Keratinocyte (primary cell): ENCODE measurements at regions not wholly inside any gene's neighbourhood (a gene's known extent, or its start where the extent isn't known, plus 50 kb on each side); places are given as distances from the start of the nearest gene placed in this dataset.

Experiments
- EZH2 ChIP-seq: IDR thresholded peaks from one replicate; pipeline ENCODE4 v1.6.1; 2012; ENCODE audit warnings: inconsistent platforms, mild to moderate bottlenecking, low read length, moderate library complexity
- TF ChIP-seq, protein P1 (sequence below), 3 experiments: IDR thresholded peaks in 1 of 3; conservative IDR thresholded peaks in 1 of 3; optimal IDR thresholded peaks in 1 of 3; 2 replicates in 2 of 3; 3 replicates in 1 of 3; pipeline versions ENCODE3 to v1.5.1; 2011; ENCODE audit warnings: low read length in 3 of 3, mild to moderate bottlenecking in 3 of 3, moderate library complexity in 2 of 3, control low read depth in 1 of 3, inconsistent platforms in 1 of 3; ENCODE audit not compliant: insufficient read depth in 2 of 3; ENCODE audit errors: extremely low read depth in 1 of 3

DNA sequence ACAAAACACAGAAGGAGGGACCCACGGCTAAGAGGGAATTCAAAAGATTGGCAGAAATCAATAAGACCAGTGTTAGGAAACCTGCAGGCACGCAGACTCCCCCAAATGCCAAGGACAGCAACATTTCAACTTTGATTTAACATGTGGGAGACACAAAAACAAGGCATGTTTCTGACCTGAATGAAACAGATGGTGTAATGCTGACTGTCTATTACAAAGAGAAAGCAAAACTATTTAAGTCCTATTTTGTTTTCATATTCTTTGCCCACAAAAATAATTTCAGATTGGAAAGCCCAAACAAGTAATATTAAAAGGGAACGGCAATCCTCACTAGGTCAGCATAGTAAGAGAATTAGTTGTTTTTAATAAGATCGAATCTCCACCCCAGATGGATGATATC, 107.9 kb downstream of the S1PR1 start:
- TF ChIP-seq, protein P1, sequence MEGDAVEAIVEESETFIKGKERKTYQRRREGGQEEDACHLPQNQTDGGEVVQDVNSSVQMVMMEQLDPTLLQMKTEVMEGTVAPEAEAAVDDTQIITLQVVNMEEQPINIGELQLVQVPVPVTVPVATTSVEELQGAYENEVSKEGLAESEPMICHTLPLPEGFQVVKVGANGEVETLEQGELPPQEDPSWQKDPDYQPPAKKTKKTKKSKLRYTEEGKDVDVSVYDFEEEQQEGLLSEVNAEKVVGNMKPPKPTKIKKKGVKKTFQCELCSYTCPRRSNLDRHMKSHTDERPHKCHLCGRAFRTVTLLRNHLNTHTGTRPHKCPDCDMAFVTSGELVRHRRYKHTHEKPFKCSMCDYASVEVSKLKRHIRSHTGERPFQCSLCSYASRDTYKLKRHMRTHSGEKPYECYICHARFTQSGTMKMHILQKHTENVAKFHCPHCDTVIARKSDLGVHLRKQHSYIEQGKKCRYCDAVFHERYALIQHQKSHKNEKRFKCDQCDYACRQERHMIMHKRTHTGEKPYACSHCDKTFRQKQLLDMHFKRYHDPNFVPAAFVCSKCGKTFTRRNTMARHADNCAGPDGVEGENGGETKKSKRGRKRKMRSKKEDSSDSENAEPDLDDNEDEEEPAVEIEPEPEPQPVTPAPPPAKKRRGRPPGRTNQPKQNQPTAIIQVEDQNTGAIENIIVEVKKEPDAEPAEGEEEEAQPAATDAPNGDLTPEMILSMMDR (optimal IDR thresholded peaks at IDR 0.05 in 1 of 3, IDR thresholded peaks at IDR 0.05 in 1 of 3, conservative IDR thresholded peaks at IDR 0.05 in 1 of 3; ENCODE audit: extremely low read depth in 1 of 3, insufficient read depth in 2 of 3, low read length in 3 of 3) = no peak
- no peak for TF ChIP-seq EZH2
